WTC11 (cell line): ENCODE measurements at regions not wholly inside any gene's neighbourhood (a gene's known extent, or its start where the extent isn't known, plus 50 kb on each side); places are given as distances from the start of the nearest gene placed in this dataset.

Source experiments
- ATAC-seq: fragments of 200-7000 bp; cut with Tn5 transposase; 2 replicates; pipeline ENCODE4 v1.10.0; 2021; ENCODE audit warnings: mild to moderate bottlenecking, moderate library complexity
- CTCF ChIA-PET: fragments of 300-600 bp; sonication (Branson Sonifier 250); formaldehyde crosslinking; loops from one replicate; lab custom pipeline; 2021; ENCODE audit warnings: antibody characterized with exemption; lab: Charles Lee
- POLR2A ChIA-PET: fragments of 350-600 bp; sonication (Branson Sonifier 250); formaldehyde crosslinking; loops from one replicate; lab custom pipeline; 2021; ENCODE audit warnings: antibody characterized with exemption; lab: Charles Lee
- DNase-seq: peaks from one replicate; pipeline ENCODE4 v3.0.0; 2021; ENCODE audit warnings: low spot score
- H3K27ac Mint-ChIP-seq: 2 replicates; pipeline ENCODE4 v1.8.0; 2021; ENCODE audit warnings: mixed read lengths
- H3K27me3 Mint-ChIP-seq: 2 replicates; pipeline ENCODE4 v1.8.0; 2021; ENCODE audit warnings: low read depth, mild to moderate bottlenecking, moderate library complexity, mixed read lengths
- H3K36me3 Mint-ChIP-seq: 2 replicates; pipeline ENCODE4 v1.8.0; 2021; ENCODE audit warnings: mixed read lengths
- H3K4me1 Mint-ChIP-seq: 2 replicates; pipeline ENCODE4 v1.8.0; 2022; ENCODE audit warnings: mixed read lengths
- H3K4me3 Mint-ChIP-seq: 2 replicates; pipeline ENCODE4 v1.8.0; 2021; ENCODE audit warnings: mild to moderate bottlenecking, moderate library complexity, mixed read lengths
- H3K9me3 Mint-ChIP-seq: 2 replicates; pipeline ENCODE4 v1.8.0; 2021; ENCODE audit warnings: mixed read lengths
- AR ChIP-seq: fragments of 250-450 bp; sonication (Bioruptor Pico); IDR thresholded peaks from 2 replicates; pipeline ENCODE4 v1.9.0; 2021; ENCODE audit warnings: mild to moderate bottlenecking
- ATF1 ChIP-seq: sonication (generic); formaldehyde crosslinking; IDR thresholded peaks from 2 replicates; pipeline ENCODE4 v1.8.1; 2023; ENCODE audit warnings: mild to moderate bottlenecking, moderate library complexity, missing genetic modification reagents
- ATF3 ChIP-seq: sonication (generic); formaldehyde crosslinking; conservative IDR thresholded peaks from 2 replicates; pipeline ENCODE4 v1.8.1; 2022; ENCODE audit warnings: mild to moderate bottlenecking, missing genetic modification reagents
- CREB1 ChIP-seq: sonication (generic); formaldehyde crosslinking; IDR thresholded peaks from 2 replicates; pipeline ENCODE4 v1.8.0; 2023; ENCODE audit warnings: mild to moderate bottlenecking, missing genetic modification reagents
- E2F4 ChIP-seq: sonication (generic); formaldehyde crosslinking; IDR thresholded peaks from 2 replicates; pipeline ENCODE4 v1.8.1; 2022; ENCODE audit warnings: low read depth, mild to moderate bottlenecking, moderate library complexity, missing genetic modification reagents, borderline replicate concordance
- ERG ChIP-seq: fragments of 250-450 bp; sonication (Bioruptor Pico); IDR thresholded peaks from 2 replicates; pipeline ENCODE4 v1.8.0; 2021; ENCODE audit warnings: mild to moderate bottlenecking
- FOXP4 ChIP-seq: sonication (generic); formaldehyde crosslinking; IDR thresholded peaks from 2 replicates; pipeline ENCODE4 v1.8.0; 2022; ENCODE audit warnings: mild to moderate bottlenecking, missing genetic modification reagents
- NFYB ChIP-seq: sonication (generic); formaldehyde crosslinking; conservative IDR thresholded peaks from 2 replicates; pipeline ENCODE4 v1.8.0; 2022; ENCODE audit warnings: low read depth, missing genetic modification reagents
- NR2C2 ChIP-seq: sonication (generic); formaldehyde crosslinking; IDR thresholded peaks from 2 replicates; pipeline ENCODE4 v1.8.0; 2022; ENCODE audit warnings: mild to moderate bottlenecking, missing genetic modification reagents
- NR3C1 ChIP-seq: sonication (generic); formaldehyde crosslinking; conservative IDR thresholded peaks from 2 replicates; pipeline ENCODE4 v1.8.1; 2023; ENCODE audit warnings: low read depth, mild to moderate bottlenecking, missing genetic modification reagents
- RELA ChIP-seq: sonication (generic); formaldehyde crosslinking; IDR thresholded peaks from 2 replicates; pipeline ENCODE4 v1.8.1; 2022; ENCODE audit warnings: missing genetic modification reagents, mild to moderate bottlenecking, borderline replicate concordance
- SOX15 ChIP-seq: fragments of 250-450 bp; sonication (Bioruptor Pico); IDR thresholded peaks from 2 replicates; pipeline ENCODE4 v1.9.0; 2021; ENCODE audit warnings: mild to moderate bottlenecking
- ZNF263 ChIP-seq: sonication (generic); formaldehyde crosslinking; IDR thresholded peaks from 2 replicates; pipeline ENCODE4 v1.8.1; 2022; ENCODE audit warnings: low read depth, mild to moderate bottlenecking, moderate library complexity, missing genetic modification reagents
- ZNF416 ChIP-seq: fragments of 250-450 bp; sonication (Bioruptor Pico); IDR thresholded peaks from 2 replicates; pipeline ENCODE4 v1.9.0; 2021; ENCODE audit warnings: mild to moderate bottlenecking, inconsistent platforms
- TF ChIP-seq, protein P1 (sequence below): fragments of 250-450 bp; sonication (Bioruptor Pico); IDR thresholded peaks from 2 replicates; pipeline ENCODE4 v2.1.2; 2022; ENCODE audit warnings: mild to moderate bottlenecking, moderate library complexity

DNA sequence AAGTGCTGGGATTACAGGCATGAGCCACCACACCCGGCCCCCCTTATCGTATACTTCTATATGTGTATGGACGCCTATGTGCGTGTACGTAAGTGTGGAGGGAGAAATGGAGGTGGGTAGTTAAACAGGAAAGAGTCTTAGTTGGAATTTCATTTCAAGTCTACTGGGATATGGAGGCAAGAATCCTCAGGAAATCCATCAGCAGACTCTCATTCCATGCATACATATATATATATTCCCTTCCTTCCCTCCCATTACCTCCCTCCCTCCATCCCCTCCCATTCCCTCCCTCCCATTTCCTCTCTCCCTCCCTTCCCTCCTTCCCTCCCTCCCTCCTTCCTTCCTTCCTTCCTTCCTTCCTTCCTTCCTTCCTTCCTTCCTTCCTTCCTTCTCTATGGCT, 391.7 kb upstream of the RBFOX1 start:
- CTCF ChIA-PET, result no interaction called here
- Mint-ChIP-seq H3K9me3 (peaks cover 51% of the 10 kb centered on the region), H3K4me1 (no peaks in the 10 kb centered on the region), H3K4me3 (no peak overlapping the region), H3K36me3 (peaks cover 56% of the 10 kb centered on the region), H3K27me3 (peaks cover 5% of the 10 kb centered on the region), H3K27ac (no peak overlapping the region)
- no peak for TF ChIP-seq FOXP4
- no peak for TF ChIP-seq NFYB (CRISPR knock-in tag)
- no peak for TF ChIP-seq ERG (CRISPR knock-in tag)
- TF ChIP-seq ZNF416 (CRISPR knock-in tag), result no peak
- no peak for TF ChIP-seq NR2C2 (CRISPR knock-in tag)
- TF ChIP-seq ATF3 (CRISPR knock-in tag), result no peak
- TF ChIP-seq ATF1 (CRISPR knock-in tag), result no peak
- TF ChIP-seq AR (CRISPR knock-in tag), result no peak
- no peak for TF ChIP-seq CREB1 (CRISPR knock-in tag)
- TF ChIP-seq, protein P1, sequence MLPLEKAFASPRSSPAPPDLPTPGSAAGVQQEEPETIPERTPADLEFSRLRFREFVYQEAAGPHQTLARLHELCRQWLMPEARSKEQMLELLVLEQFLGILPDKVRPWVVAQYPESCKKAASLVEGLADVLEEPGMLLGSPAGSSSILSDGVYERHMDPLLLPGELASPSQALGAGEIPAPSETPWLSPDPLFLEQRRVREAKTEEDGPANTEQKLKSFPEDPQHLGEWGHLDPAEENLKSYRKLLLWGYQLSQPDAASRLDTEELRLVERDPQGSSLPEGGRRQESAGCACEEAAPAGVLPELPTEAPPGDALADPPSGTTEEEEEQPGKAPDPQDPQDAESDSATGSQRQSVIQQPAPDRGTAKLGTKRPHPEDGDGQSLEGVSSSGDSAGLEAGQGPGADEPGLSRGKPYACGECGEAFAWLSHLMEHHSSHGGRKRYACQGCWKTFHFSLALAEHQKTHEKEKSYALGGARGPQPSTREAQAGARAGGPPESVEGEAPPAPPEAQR (CRISPR knock-in tag), result no peak
- no peak for TF ChIP-seq E2F4
- TF ChIP-seq SOX15 (CRISPR knock-in tag), result no peak
- TF ChIP-seq NR3C1, result no peak
- TF ChIP-seq RELA (CRISPR knock-in tag), result no peak
- DNase-seq (no peak), ATAC-seq (no peak)
- POLR2A ChIA-PET, result no interaction called here

DNA sequence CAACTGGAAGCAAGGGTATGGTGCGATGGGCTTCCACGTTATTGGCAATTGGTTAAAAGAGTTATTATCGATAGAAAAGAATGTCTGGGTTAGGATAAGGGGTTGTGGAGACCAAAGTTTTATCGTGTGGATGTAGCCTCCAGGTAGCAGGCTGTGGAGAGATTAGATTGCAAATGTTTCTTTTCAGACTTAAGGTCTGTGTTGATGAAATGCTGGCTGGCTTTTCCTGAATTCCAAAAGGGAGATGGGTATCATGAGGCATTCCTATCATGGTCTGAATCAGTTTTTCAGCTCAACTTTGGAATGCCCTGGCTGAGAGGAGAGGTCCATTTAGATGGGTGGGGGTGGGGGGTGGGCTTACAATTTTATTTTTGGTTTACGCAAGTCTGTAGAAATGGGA, 395.0 kb upstream of the RBFOX1 start:
- Mint-ChIP-seq H3K27ac (no peak overlapping the region), H3K27me3 (peaks cover 11% of the 10 kb centered on the region), H3K36me3 (peaks cover 68% of the 10 kb centered on the region), H3K4me1 (no peaks in the 10 kb centered on the region), H3K4me3 (no peak overlapping the region), H3K9me3 (peaks cover 70% of the 10 kb centered on the region)
- no peak for DNase-seq
- TF ChIP-seq ZNF263 (CRISPR knock-in tag), result no peak
- ChIA-PET POLR2A (no interaction called here), CTCF (no interaction called here)
- no peak for ATAC-seq
